Mesothelial cell of epicardium (in vitro differentiated cells): ENCODE measurements at regions not wholly inside any gene's neighbourhood (a gene's known extent, or its start where the extent isn't known, plus 50 kb on each side); places are given as distances from the start of the nearest gene placed in this dataset.

Experiments
- DNase-seq, 2 experiments: peaks; one replicate each; pipeline ENCODE4 v3.0.0; 2021; ENCODE audit warnings: low spot score in 2 of 2; ENCODE audit not compliant: unreplicated experiment in 2 of 2
- H3K27ac Mint-ChIP-seq: 2 replicates; pipeline ENCODE4 v1.8.0; 2021; ENCODE audit warnings: mixed read lengths
- H3K27me3 Mint-ChIP-seq: 2 replicates; pipeline ENCODE4 v1.8.0; 2021; ENCODE audit warnings: low read depth, mixed read lengths
- H3K36me3 Mint-ChIP-seq: 2 replicates; pipeline ENCODE4 v1.8.0; 2021; ENCODE audit warnings: mixed read lengths
- H3K4me1 Mint-ChIP-seq: 2 replicates; pipeline ENCODE4 v1.8.0; 2021; ENCODE audit warnings: mixed read lengths
- H3K4me3 Mint-ChIP-seq: 2 replicates; pipeline ENCODE4 v1.8.0; 2021; ENCODE audit warnings: mild to moderate bottlenecking, moderate library complexity, mixed read lengths
- H3K9me3 Mint-ChIP-seq: 2 replicates; pipeline ENCODE4 v1.8.0; 2021; ENCODE audit warnings: mixed read lengths
- CTCF ChIP-seq: fragments of 200-600 bp; sonication (generic); IDR thresholded peaks from one replicate; pipeline ENCODE4 v1.5.0; 2021; ENCODE audit warnings: antibody characterized with exemption; ENCODE audit not compliant: unreplicated experiment

GRCh38 chr11:119964136-119965025, 173.5 kb downstream of the TRIM29 start:
- no peaks in the 10 kb centered on the region for H3K36me3 Mint-ChIP-seq
- H3K4me1 Mint-ChIP-seq = peaks cover 3% of the 10 kb centered on the region
- no peak overlapping the region for H3K27ac Mint-ChIP-seq
- H3K27me3 Mint-ChIP-seq = no peaks in the 10 kb centered on the region
- no peak for DNase-seq
- no peak for TF ChIP-seq CTCF
- H3K4me3 Mint-ChIP-seq = no peak overlapping the region
- no peaks in the 10 kb centered on the region for H3K9me3 Mint-ChIP-seq

- no peak for TF ChIP-seq CTCF
- no peak for DNase-seq
These were observed 180.0 kb downstream of the TRIM29 start for GRCh38 chr11:119957951-119958350.

GRCh38 chr11:119952441-119952840, 185.5 kb downstream of the TRIM29 start:
- Mint-ChIP-seq H3K27me3 (peaks cover 3% of the 10 kb centered on the region), H3K4me1 (no peaks in the 10 kb centered on the region), H3K27ac (no peak overlapping the region), H3K4me3 (no peak overlapping the region), H3K9me3 (no peaks in the 10 kb centered on the region), H3K36me3 (no peaks in the 10 kb centered on the region)
- TF ChIP-seq CTCF = no peak
- no peak for DNase-seq

More at GRCh38 chr11:119957951-119958350, 180.0 kb downstream of the TRIM29 start:
- no peaks in the 10 kb centered on the region for H3K4me1 Mint-ChIP-seq
- no peak overlapping the region for H3K4me3 Mint-ChIP-seq
- no peaks in the 10 kb centered on the region for H3K9me3 Mint-ChIP-seq
- H3K27ac Mint-ChIP-seq = no peak overlapping the region
- H3K36me3 Mint-ChIP-seq = no peaks in the 10 kb centered on the region
- H3K27me3 Mint-ChIP-seq = no peaks in the 10 kb centered on the region

GRCh38 chr11:119943298-119943655, 194.6 kb downstream of the TRIM29 start:
- no peaks in the 10 kb centered on the region for H3K36me3 Mint-ChIP-seq
- H3K27ac Mint-ChIP-seq = no peak overlapping the region
- H3K9me3 Mint-ChIP-seq = no peaks in the 10 kb centered on the region
- no peaks in the 10 kb centered on the region for H3K4me1 Mint-ChIP-seq
- no peak for DNase-seq
- no peak for TF ChIP-seq CTCF
- H3K4me3 Mint-ChIP-seq = no peak overlapping the region
- H3K27me3 Mint-ChIP-seq = no peaks in the 10 kb centered on the region

- H3K36me3 Mint-ChIP-seq = no peaks in the 10 kb centered on the region
- DNase-seq = no peak
- no peak overlapping the region for H3K27ac Mint-ChIP-seq
- no peak overlapping the region for H3K4me3 Mint-ChIP-seq
- no peaks in the 10 kb centered on the region for H3K4me1 Mint-ChIP-seq
- H3K9me3 Mint-ChIP-seq = no peaks in the 10 kb centered on the region
- no peaks in the 10 kb centered on the region for H3K27me3 Mint-ChIP-seq
- no peak for TF ChIP-seq CTCF
These were observed 195.2 kb downstream of the TRIM29 start for GRCh38 chr11:119942583-119943297.
